ENCODE measurements at regions not wholly inside any gene's neighbourhood (a gene's known extent, or its start where the extent isn't known, plus 50 kb on each side); places are given as distances from the start of the nearest gene placed in this dataset.

DNA sequence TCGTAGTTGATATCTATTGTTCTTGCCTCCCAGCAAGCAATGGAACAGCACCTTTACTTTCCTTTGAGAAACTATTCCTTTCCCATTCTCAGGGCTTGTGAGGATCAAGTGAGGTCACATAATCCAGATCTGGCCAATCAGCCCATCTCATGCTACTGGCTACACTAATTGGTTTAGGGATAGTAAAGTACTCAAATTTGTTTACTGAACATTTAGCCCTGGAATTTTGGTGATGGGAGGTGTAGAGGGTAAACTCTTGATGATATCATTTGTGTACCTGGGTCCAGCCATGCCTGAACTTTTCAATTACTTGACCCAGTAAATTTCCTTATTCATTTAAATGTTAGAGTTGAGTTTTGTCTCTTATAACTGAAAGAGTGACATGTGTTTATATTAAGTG is 195.8 kb upstream of the TNP1 start:
- DNase-seq, result no peak

- no peak for DNase-seq
These were observed 194.9 kb upstream of the TNP1 start for GRCh38 chr2:217054791-217055190.

- no peak for DNase-seq
These were observed 193.2 kb upstream of the TNP1 start for GRCh38 chr2:217052856-217053577.

DNA sequence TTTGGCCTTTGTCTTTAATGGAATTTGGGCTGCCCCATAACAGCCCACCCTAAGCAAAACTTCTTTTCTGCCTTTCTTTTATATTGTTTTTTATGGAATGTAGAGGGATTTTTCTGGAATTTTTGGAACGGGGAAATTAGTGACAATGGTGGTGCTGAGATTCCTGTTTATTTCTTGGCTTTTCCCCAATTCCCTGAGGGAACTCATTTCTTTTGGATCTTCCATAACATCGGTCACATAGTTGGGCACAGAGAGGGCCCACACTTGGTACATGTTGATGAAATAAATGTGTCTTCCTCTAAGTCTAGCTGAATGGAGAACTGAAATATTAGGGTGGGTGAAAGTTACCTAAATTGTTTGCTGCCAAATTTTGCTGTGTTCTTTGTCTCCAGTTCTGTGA is 191.6 kb upstream of the TNP1 start:
- no peak for DNase-seq

- peak; percentile 77 for DNase-seq
These were observed 190.1 kb upstream of the TNP1 start for GRCh38 chr2:217049956-217050355.

DNA sequence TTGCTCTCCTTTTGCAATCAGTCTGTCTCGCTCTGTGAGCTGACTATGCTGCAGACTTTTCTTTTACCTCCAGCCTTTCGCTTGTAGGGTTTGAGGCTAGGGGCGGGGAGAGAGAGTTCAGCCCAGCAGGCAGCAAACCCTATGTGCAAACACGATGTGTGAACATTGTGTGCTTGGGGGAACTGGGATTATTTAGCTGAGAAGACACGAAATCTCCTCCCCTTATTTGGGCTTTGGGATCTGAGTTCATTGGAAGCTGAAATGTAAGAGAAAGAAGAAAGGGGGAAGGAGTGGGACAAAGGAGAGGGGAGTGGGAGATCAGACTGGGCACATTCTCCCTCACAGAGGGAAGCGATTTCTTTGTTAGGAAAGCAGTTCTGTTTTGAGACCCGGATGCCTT is 189.6 kb upstream of the TNP1 start:
- DNase-seq, result peak; percentile 58

GRCh38 chr2:217048730-217049129 is 188.9 kb upstream of the TNP1 start:
- no peak for DNase-seq

GRCh38 chr2:217047631-217048030 is 187.8 kb upstream of the TNP1 start:
- DNase-seq, result no peak

GRCh38 chr2:217047209-217047608 is 187.3 kb upstream of the TNP1 start:
- DNase-seq, result no peak

DNA sequence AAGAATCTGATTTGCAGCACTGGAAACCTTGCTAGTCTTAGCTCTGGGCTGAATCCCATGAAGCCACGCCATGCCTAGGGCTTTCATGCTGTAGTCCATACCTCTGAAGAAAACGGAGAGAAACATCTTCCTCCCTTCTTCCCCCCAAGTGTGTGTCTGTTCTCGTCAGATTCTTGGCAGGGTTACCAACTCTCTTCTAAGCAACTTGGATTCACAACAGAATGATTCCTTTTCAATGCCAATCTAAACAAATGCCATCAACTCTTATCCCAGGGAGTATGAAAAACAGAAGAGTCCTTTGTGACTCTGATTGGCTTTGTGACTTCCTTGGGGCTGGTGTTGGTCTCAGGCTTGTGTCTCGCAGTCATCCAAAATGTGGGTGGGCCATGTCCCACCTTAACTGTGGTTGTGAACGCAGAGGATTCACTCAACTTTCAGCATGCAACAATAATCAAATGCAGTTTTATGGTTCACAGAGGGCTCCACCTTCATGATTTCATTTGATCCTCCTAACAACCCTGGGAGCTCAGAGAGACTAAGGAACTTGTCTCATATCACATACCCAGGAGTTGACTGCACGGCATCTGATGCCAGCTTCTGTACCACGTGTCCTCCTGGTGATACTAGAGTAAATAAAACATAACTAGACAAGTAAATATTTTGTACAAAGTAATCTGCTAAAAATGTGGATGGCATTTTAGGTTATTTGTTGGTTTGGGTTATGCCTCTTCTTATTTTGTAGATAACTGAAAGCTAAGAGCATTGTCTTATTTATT is 186.0 kb upstream of the TNP1 start:
- DNase-seq, result no peak

DNA sequence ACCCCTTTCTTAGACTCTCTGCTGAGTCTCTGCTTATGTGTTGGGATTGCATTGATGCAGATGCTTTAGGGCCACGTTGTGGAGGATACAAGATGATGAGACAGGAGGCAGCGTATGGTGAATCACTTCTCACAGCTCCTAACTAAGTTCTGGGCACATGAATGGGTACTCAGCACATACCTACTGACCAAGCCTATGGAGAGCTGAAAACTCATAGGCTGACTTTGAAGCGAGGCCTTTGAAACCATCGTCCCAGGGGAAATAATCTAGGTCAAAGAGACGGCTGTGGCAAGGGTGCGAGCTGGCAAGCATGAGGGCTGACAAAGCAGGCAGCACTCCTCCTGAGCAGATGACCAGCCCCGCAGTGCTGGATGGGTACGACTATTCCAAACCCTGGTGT is 180.2 kb upstream of the TNP1 start:
- DNase-seq, result no peak

DNA sequence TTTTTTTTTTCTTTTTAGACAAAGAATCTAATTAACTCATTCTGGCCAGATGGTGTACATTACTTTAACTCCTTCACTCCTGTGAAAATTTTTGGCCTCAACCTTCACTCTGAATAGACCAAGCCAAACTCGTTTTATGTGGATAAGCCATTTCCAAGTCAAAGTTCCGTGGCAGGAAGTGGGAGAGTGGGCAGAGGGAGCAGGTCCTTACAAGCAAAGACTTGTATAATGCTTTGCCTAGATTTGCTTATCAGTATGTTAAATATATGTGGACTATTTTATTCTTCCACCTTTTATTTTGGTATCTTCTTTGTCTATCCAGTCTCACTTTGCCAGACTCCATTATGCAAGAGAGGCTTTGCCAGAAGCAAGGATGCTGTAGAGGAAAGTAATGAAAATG is 178.1 kb upstream of the TNP1 start:
- no peak for DNase-seq

GRCh38 chr2:217037353-217037752 is 177.5 kb upstream of the TNP1 start:
- DNase-seq, result no peak

GRCh38 chr2:217035967-217036366 is 176.1 kb upstream of the TNP1 start:
- peak; percentile 56 for DNase-seq

DNA sequence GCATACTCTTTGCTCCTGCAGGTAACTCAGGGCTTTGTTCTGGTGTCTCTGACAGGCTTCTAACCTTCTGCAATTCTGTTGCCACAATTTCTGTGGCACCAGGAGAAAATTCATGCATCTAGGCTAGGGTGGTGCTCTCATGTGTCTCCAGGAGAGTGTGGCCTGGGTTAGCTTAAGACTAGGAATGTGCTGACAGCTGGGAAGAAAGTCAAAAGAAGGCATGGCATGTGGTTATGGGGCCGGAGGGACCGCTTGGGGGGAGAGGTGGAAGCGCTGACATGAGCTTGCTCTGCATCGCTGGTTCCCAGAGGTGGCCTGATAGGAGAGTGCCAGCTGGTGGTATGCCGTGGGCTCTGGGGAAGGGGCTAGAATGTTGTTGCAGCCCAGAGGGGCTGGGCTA is 173.3 kb upstream of the TNP1 start:
- no peak for DNase-seq

GRCh38 chr2:217031445-217031844 is 171.6 kb upstream of the TNP1 start:
- DNase-seq, result no peak

- DNase-seq, result no peak
These were observed 170.2 kb upstream of the TNP1 start for GRCh38 chr2:217030081-217030480.

GRCh38 chr2:217028128-217028527 is 168.3 kb upstream of the TNP1 start:
- no peak for DNase-seq

GRCh38 chr2:217027414-217027813 is 167.6 kb upstream of the TNP1 start:
- no peak for DNase-seq

DNA sequence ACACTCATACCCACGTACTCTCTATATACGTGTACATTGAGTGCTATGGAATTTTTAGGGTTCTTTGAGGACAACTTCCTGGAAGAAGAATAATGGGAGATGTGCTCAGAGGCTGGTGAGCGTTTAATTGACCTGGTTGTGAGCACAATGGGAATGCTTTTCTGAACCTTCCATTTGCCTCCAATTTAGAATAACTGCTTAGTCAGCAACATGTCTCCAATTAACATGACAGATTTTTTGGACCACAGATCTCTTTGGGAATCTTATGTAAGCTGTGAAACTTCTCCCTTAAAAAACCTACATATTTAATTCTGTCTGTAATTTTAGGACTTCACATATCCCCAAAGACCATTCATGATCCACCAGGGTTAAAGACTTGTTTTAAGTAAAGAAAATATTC is 166.7 kb upstream of the TNP1 start:
- DNase-seq, result no peak

DNA sequence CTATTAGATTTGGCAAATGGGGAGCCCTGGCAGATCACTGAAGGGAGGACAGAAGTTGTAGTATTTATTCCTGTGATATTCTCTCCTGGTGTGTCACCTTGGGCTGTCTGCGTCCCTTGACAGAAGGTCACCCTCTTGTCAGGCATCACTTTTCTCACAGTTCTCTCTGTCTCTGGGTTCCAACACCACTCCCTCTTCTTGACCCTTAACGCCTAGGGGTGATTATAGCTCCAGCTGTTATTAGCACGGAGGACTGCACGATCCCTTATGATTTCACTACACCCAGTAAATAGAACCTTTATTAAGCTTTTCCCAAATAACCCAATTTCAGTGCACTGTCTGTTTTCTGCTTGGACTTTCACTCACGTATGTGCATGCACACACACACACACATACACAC is 166.3 kb upstream of the TNP1 start:
- DNase-seq, result no peak

GRCh38 chr2:217023611-217024010 is 163.7 kb upstream of the TNP1 start:
- no peak for DNase-seq

- peak; percentile 46 for DNase-seq
These were observed 157.8 kb upstream of the TNP1 start for GRCh38 chr2:217017456-217018252.

Data from hindlimb muscle (tissue), 1 donor.